ENCODE measurements at regions not wholly inside any gene's neighbourhood (a gene's known extent, or its start where the extent isn't known, plus 50 kb on each side); places are given as distances from the start of the nearest gene placed in this dataset.

GRCh38 chr20:11219192-11219591 is 545.4 kb upstream of the JAG1 start:
- Histone ChIP-seq H3K4me1 (ENCODE audit: insufficient read depth, low read length) (peaks cover 17% of the 10 kb centered on the region), H4K20me1 (ENCODE audit: insufficient read depth, low read length) (no peaks in the 10 kb centered on the region), H3K4me3 (replicated peaks in 1 of 3; ENCODE audit: insufficient read depth in 1 of 3, low read depth in 2 of 3, low read length in 3 of 3) (no peak overlapping the region), H3K4me2 (ENCODE audit: low read depth, low read length) (no peak overlapping the region), H3K27me3 (ENCODE audit: control insufficient read depth in 1 of 2, insufficient read depth in 2 of 2, low read length in 2 of 2) (peaks cover 0 to 4% of the 10 kb centered on the region in 2 experiments; a peak in 1 of 5 replicates), H3K36me3 (replicated peaks in 1 of 2; ENCODE audit: control insufficient read depth in 1 of 2, insufficient read depth in 2 of 2, low read length in 2 of 2) (no peaks in the 10 kb centered on the region), H3K27ac (ENCODE audit: extremely low read length, insufficient read depth, low read length) (no peak overlapping the region), H3K9me3 (ENCODE audit: low read length) (no peaks in the 10 kb centered on the region), H3K9ac (ENCODE audit: insufficient read depth, low read depth, low read length) (no peak overlapping the region), H3K79me2 (ENCODE audit: insufficient read depth, low read length) (no peaks in the 10 kb centered on the region), H2AFZ (ENCODE audit: low read length) (no peak overlapping the region)
- ATAC-seq, result no peak
- ChIA-PET POLR2A (no interaction called here), CTCF (ENCODE audit: low intra/inter-chr PET ratio, low total read pairs) (no interaction called here)
- no peak for DNase-seq (ENCODE audit: low spot score)
- no peak for FAIRE-seq
- intact Hi-C loops (cut with micrococcal nuclease; ENCODE audit: unreplicated experiment), result no loop called here
- 26% methylated on average over 3 of the region's 3 CpGs for WGBS (ENCODE audit: low lambda C conversion rate)
- in situ Hi-C loops (cut with HindIII; ENCODE audit: extremely low pct_ligation_motif_present, low pct_unique_long_range_greater_than_20kb), result no loop called here
- no TSS peak for BruUV-seq (replicated peaks)
- TF ChIP-seq RXRB (CRISPR knock-in tag; IDR thresholded peaks at IDR 0.05; ENCODE audit: borderline replicate concordance), result no peak
- TF ChIP-seq SOX13 (IDR thresholded peaks at IDR 0.05), result no peak
- TF ChIP-seq SOX13 (CRISPR knock-in tag; conservative IDR thresholded peaks at IDR 0.05 in 1 of 2, IDR thresholded peaks at IDR 0.05 in 1 of 2), result no peak
- TF ChIP-seq SRSF4 (IDR thresholded peaks at IDR 0.05; ENCODE audit: low read depth, low read length, poor library complexity, severe bottlenecking), result no peak
- TF ChIP-seq NCOA2 (CRISPR knock-in tag; IDR thresholded peaks at IDR 0.05), result no peak
- TF ChIP-seq ZSCAN9 (CRISPR knock-in tag; IDR thresholded peaks at IDR 0.05; ENCODE audit: borderline replicate concordance), result no peak
- no peak for TF ChIP-seq ZBTB40 (IDR thresholded peaks at IDR 0.05)
- no peak for TF ChIP-seq ZBTB40 (CRISPR knock-in tag; IDR thresholded peaks at IDR 0.05)
- TF ChIP-seq RFX3 (CRISPR knock-in tag; IDR thresholded peaks at IDR 0.05), result no peak
- no peak for TF ChIP-seq ZBTB43 (CRISPR knock-in tag; conservative IDR thresholded peaks at IDR 0.05)
- no peak for TF ChIP-seq GTF2F1 (IDR thresholded peaks at IDR 0.05; ENCODE audit: low read length)
- TF ChIP-seq GATAD1 (CRISPR knock-in tag; IDR thresholded peaks at IDR 0.05), result no peak
- TF ChIP-seq MIER2 (CRISPR knock-in tag; IDR thresholded peaks at IDR 0.05), result no peak
- no peak for TF ChIP-seq MXD3 (CRISPR knock-in tag; IDR thresholded peaks at IDR 0.05)
- no peak for TF ChIP-seq ELF4 (CRISPR knock-in tag; IDR thresholded peaks at IDR 0.05; ENCODE audit: borderline replicate concordance)
- TF ChIP-seq SOX6 (IDR thresholded peaks at IDR 0.05), result no peak
- TF ChIP-seq SOX6 (CRISPR knock-in tag; IDR thresholded peaks at IDR 0.05), result no peak
- TF ChIP-seq ETV5 (CRISPR knock-in tag; IDR thresholded peaks at IDR 0.05; ENCODE audit: borderline replicate concordance), result no peak
